ENCODE measurements at regions not wholly inside any gene's neighbourhood (a gene's known extent, or its start where the extent isn't known, plus 50 kb on each side); places are given as distances from the start of the nearest gene placed in this dataset.
"Not testable (repeated sequence)": the region's sequence is repeated elsewhere in the genome, so short reads cannot be mapped to it uniquely, and the experiment has no call there.

DNA sequence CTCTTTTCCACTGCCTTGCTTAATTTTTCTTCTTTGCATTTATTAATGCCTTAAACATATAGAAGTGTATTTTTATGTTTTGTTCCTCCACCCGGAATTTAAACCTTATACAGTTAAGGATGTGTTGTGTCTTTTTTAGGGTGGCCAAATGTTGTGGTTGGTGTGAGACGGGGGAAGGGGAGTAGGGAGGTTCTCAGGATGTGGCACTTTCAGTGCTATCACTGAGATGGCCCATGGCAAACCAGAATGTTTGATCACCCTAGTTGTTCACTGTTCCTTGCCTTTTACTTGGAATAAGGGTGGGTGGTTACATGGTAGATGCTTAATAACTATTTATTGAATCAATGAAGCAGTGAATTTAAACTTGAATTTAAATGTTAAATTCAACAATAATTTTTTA lies 216.0 kb upstream of the SLITRK1 start:
- no peak for FAIRE-seq

DNA sequence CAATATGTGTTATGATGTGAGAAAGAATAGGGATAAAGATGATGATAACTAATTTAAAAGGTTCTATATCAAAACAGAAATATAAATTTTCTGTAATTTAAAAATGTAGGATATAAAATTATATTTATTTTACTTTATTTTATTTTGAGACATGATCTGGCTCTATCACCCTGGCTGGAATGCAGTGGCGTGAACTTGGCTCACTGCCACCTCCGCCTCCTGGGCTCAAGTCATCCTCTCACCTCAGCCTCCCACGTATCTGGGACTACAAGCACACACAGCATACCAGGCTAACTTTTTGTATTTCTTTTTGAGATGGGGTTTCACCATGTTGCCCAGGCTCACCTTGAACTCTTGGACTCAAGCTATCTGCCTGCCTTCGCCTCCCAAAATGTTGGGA lies 214.9 kb upstream of the SLITRK1 start:
- FAIRE-seq: no peak

DNA sequence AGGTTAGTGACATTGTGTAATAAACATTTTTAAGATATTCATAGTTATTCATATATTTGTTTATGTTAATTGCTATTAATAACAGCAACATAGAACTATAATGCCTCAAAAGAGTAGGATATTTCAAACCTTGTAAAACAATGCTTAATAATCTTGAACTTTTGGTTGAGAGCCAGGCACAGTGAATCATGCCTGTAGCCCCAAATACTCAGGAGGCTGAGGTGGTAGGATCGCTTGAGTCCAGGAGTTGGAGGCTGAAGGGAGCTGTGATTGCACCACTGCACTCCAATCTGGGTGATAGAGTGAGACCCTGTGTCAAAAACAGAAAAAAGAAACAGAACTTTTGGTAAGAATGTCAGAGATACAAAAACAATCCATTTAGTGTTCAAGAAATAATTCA lies 213.9 kb upstream of the SLITRK1 start:
- FAIRE-seq: no peak

DNA sequence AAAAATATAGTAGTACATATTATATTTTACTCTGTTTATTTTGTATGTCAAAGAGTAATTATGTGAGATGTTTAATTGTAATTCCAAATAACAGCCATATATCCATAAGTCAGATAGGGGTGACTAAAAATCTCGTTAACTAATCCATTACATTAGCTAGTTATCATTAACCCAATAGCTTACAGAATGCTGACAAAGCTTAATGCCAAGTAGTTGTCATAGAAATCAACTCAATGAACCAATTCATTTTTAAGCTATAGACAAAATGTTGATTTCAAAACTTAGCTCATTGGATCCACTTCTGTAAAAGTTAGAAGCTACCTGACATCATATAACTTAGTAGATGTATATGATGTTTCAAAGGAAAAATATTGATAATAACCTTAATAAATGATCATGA lies 206.7 kb upstream of the SLITRK1 start:
- no peak for FAIRE-seq

DNA sequence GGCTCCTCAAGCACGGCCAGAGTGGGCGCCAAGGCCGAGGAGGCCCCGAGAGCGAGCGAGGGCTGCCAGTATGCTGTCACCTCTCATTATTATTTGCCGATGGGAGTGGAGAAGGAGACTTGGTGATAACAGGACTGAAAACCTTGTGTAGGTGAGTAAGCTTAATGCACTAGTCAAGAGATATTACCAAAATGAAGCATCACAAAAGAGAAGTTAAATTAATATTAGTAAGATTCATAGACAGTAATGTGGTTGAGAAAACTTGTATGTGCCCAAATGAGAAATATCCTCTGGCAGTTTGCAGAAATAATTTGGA lies 204.5 kb upstream of the SLITRK1 start:
- FAIRE-seq: no peak

DNA sequence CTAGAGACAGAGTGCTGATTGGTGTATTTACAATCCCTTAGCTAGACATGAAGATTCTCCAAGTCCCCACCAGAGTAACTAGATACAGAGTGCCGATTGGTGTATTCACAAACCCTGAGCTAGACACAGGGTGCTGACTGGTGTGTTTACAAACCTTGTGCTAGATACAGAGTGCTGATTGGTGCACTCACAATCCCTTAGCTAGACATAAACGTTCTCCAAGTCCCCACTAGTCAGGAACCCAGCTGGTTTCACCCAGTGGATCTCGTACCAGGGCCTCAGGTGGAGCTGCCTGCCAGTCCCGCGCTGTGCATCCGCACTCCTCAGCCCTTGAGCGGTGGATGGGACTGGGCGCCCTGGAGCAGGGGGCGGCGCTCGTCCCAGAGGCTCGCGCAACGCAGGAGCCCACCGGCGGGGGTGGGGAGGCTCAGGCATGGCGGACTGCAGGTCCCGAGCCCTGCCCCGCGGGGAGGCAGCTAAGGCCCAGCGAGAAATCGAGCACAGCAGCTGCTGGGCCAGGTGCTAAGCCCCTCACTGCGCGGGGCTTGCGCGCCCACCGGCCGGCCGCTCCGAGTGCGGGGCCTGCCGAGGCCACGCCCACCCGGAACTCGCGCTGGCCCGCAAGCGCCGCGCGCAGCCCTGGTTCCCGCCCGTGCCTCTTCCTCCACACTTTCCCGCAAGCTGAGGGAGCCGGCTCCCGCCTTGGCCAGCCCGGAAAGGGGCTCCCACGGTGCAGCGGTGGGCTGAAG lies 204.0 kb upstream of the SLITRK1 start:
- not testable (repeated sequence) for FAIRE-seq

DNA sequence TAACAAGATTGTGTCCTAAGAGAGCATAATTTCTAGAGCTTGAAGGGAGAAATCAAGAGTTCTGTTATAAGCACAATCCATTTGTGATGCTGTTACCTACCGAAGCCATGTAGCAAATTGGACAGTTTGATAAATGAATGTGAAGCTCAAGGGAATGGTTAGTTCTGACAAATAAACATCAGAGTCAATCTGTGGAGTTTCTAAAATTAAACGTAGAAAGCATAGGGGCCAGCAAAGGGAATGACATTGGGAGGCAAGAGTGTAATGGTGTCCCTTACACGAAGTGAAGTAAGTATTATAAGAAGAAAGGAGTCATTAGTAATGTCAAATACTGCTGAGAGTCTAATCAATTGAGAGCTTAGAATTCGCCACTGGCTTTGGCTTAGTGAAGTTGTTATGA lies 200.2 kb upstream of the SLITRK1 start:
- FAIRE-seq: no peak

DNA sequence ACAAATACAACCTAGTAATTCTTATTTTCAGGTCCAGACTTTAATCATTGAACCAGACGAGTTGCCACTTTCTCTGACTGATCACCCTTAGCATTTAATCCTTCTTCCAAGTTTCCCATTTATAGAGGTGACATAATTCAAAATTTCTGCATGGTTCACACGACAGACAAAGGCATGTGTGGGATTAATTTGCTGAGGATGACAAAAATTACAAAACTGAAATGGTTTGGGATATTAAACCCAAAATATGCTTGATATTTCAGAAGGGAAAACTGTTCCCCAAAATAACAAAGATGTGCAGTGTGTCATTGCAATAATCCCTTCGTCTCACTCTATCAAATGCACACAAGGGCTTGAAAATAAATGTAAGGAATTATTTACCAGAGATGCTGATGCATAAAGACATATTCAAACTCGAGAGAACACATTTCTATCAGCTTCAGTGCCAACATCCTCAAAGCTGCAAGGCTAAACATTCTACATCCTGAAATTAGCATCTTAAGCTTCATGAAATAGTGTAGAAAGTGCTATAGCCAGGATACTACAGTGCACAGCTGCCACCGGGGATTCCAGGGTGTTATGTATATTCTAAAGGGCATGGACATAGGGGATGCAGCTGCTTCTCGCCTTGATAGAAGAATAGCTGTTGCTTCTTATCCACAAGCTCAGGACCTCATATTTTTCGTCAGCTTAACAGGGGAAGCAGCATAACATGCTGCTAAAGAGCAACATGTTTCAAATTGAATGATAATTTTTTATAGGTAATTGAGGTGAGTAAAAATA lies 198.7 kb upstream of the SLITRK1 start:
- FAIRE-seq: no peak

DNA sequence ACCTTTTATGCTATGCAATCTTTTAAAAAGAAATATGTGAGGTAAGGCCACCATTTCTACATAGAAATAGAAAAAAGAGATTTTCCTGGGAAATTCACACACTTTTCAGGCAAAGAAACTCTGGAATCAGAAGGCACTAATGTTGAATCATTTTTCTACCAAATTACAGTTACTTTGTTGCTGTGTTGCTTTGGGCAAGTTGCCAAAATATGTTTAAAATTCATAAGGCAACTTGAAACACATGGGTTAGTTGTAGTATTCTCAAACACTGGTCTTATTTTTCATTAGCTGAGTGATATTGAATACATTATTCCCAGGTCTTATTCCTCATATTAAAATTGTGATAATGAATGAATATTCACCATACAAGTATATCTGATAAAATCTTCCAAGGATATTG lies 195.0 kb upstream of the SLITRK1 start:
- FAIRE-seq: no peak

DNA sequence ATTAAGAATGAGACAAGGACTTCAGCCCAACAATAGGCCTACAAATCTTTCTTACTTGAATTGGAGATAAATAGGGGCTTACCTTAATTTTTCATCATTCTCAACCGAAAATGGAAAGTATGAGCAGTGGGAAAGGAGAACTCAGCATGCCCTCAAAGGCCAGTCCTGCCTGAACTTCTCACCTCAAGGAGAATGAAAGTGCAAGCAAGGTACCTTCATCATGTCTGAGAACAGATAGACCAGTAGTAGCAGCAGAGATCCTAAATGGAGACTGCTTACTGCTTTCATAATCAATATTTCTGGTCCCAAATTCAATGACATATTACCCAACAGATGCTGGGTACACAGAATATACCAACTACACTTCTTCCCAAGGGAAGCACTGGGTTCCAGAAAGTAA lies 194.0 kb upstream of the SLITRK1 start:
- no peak for FAIRE-seq

DNA sequence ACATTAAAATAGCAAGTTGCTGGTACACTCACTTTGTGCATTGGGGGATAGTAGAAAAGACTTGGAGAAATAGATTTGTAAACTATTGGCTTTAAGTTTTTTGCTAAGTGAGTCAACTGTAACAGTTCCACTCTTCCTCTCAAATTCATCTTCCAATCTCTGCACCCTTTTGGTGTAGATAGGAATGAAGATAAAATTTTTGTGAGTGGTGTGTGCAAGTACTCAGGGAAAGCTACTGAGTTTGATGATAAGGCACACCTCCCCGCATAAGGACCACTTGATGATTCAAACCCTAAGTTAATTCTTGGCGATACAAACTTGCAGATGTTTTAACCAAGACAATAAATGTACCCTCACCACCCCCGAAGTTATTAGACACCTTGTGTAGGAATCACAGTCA lies 168.3 kb upstream of the SLITRK1 start:
- no peak for FAIRE-seq

DNA sequence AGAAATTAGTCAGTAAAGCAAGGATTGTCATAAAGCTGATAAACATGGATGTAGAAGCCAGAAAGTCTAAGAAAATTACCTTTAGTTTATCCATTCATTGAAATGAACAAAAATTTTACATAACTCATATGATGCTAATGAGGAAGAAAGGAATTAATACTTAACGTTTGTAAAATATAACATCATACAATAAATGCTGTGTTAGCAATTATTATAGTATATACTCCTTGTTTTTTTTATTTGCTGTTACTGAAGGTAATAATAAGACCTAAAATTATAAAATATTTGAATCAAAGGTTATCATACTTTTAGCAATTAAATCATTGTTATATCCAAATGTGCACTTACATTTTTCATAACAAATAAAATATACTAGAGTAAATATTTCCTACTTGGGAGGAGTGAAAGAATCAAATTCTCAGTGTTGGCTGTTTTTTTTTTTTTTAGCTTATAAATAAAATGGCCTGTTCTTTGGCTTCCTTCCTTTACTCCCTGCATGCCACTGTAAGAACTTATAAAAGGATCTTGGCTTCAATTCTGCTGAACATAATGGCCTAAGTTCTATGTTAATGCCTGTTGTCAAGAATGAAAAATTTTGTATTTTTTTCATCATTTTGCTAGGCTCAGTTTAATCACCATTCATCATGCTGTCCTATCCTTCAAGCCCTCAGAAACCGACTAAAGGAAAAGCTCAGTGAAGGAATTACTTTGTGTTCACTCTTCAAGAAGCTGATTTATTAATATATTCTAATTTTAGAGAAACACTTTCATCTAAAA lies 167.4 kb upstream of the SLITRK1 start:
- no peak for FAIRE-seq

DNA sequence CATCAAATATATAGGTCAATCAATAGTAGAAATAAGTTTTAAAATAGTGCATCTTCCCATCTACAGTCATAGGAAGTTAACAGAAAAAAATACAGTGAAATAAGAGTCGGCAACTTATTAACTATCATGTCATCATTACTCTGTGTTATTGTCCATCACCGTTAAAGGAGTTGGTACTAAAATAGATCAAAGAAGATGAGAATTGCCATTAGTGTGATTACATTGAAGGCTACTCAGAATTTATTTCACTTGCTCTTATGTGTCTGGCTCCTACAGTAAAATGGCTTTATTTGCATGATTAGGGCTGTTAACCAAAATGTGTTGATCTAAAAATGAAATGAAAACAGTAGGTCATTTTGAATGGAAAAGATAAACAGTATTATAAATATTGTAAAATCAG lies 162.5 kb upstream of the SLITRK1 start:
- FAIRE-seq: no peak

DNA sequence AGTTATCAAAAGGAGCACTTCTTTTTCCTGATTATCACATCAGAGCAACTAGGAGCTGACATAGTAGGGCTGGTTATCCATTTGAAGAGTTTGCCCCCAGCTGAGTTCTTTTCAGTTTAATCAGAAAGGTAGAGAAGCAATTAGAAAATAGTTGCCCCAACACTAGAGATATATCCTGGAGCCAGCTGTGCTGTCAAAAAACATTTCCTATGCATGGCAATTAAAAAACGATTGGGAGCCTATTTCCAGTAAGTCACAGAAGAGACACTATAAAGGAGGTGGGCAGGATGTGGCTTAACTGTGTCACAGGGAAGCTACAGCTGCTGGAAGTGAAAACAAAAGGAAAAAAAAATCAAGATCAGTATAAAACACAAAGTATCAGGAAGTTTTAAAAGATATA lies 155.7 kb upstream of the SLITRK1 start:
- no peak for FAIRE-seq

DNA sequence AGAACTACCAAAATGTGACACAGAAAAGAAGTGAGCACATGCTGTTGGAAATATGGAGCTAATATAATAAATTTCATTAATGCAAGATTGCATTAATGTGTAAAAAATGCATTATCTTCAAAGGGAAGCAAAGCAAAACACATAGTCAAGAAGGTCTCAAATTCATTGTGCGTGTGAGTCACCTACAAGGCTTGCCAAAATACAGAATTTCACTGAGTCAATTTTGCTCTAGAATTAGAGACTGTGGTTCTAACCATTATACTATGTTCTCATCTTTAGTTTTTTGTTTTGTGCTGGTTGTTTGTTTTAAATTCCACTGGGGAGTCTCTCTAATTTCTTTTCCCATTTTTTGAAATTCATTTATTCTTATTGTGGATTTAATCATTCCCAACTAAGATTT lies 149.8 kb upstream of the SLITRK1 start:
- FAIRE-seq: no peak

DNA sequence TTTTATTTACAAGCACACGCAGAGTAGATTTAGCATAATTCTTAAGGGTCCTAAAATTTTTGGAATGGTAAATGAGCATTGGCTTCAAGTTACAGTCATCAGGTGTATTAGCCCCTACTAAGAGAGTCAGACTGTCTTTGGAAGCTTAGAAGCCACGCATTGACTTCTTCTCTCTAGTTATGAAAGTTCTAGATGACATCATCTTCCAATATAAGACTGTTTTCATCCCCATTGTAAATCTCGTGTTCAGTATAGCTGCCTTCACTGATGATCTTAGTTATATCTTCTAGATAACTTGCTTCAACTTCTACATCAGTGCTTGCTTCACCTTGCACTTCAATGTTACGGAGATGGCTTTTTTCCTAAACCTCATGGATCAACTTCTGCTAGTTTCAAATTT lies 148.8 kb upstream of the SLITRK1 start:
- FAIRE-seq: no peak

DNA sequence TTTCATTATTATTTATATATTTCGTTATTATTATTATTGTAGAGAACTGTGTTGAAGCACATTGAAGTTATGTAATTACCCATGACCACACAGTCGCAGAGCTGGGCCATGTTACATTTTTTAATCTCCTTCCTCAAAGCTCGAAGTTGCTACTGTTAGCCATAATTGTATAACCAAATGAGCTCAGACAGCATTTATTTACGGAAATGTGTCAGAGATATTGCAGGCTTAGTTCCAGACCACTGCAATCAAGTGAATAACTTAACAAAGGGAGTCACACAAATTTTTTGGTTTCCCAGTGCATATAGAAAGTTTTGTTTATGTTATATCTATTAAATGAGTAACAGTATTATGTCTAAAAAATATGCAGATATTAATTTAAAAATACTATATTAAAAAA lies 147.1 kb upstream of the SLITRK1 start:
- no peak for FAIRE-seq

DNA sequence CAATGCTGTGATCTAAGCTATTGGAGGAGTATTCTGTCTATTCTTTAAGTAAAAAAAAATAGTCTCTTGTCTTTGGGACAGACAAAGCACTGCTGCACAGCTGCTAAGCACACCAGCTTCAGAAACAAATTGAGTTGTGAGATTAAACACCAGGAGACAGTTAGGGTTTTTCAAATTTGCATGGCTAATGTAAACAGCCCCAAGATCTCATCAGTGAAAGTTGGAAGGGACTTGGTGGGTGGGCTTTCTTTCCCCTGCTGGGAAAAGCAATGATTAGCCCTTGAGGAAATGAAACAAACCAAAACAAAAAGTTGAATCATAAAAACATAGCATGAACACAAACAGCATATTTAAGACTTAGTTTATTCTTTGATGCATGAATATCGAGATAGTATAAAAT lies 143.6 kb upstream of the SLITRK1 start:
- no peak for FAIRE-seq

DNA sequence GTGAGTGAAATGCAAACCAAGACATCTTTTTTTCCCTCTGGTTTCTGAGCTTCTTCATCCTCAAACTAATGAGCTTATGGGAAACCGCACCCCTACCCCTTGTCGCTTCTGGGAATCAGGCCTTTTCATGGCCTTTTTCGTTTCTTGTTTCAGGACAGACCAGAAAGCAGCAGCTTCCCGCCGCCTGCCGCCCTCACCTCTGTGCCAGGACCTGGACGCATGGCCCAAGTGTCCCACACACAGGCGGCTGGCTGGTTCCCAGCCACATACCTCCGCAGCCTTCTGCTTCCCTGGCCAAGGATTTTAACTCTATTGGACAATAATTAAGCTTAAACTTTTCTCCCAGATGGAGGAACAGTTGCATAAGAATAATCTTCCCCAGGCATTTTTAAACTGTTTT lies 114.1 kb upstream of the SLITRK1 start:
- FAIRE-seq: no peak

DNA sequence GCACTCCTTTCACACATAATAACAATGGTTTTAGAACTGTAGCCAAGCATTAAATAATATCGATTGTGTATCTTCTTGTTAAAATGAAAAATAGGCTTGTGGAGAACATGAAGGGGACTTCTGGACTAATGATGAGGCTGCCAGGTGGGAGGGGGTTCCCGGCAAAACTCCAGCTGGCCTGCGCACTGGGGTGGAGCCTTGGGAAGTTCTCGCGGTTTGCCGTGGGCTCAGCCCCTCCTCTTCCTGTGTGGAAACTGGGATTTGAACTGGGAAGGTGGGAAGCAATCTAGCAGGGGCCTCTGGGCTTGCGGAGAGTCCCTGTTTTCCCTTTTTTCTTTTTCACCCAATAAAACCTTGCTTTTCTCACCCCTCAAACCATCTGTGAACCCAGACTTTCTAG lies 113.7 kb upstream of the SLITRK1 start:
- FAIRE-seq: no peak

DNA sequence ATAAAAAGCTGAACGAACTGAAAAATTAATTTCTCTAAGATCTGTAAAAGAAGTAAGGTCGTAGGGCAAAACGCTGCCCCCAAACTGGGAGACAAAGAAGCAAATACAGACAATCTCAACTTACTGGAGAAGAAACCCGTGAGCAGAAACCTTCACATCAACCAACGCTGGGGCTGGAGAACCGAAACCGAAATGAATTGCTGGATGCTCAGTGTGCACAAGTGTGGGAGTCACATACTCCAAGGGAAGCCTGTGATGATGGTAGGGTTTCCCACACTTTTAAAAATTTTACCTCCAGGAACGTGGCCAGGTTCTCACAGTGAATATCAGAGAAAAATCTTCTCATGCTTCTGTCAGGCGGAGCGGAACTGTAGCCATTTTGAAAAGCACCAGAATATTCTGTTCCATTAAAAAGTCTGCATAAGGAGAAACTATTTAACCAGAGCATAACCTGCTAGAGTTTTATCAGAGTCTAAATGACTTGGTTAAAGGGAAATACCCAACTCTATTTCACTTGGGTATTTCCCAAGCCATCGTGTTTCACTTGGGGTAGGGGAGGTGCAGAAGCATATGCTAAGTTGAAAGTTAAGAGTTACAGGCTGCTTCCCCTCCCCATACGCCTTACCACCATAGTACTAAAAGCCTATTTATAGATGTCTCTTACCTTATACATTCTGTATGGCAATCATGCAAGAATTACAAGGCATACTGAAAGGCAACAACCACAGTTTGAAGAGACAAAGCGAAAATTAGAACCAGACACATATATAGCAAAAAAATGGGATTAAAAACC lies 110.5 kb upstream of the SLITRK1 start:
- no peak for FAIRE-seq

DNA sequence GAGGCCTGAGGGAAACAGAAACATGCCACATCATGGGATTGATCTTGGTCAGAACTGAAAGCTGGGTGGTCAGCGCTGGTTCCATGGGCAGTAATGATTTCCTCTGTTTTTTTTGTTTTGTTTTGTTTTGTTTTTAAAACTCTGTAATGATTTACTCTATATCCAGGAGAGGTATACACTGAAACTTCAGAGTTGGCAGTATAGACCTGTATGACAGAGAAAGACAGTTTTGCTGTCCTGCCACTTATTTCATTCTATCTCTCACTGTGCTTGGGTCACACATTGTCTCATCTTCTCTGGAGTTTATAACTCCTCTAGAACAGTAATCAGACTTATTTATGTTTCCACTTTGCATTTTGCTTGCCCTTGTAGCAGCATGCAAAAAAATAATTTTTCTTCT lies 105.1 kb upstream of the SLITRK1 start:
- no peak for FAIRE-seq

DNA sequence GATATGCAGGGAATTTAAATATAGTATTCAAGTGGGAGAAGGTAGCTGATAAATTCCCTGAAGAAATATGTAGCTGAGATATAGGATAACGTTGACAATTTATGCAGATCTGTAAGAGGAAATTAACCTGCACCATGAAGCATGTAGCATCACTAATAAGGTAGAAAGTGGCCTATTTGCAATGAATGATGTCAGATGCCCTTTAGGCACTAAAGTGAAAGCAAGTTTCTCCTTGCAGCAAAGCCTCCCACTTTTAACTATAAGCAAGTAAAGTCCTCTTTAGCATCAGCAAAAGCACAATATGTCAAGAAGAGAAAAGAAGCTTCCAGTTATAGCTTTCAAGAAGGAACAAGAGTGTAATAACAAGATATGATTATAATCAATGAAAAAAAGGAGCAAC lies 102.5 kb upstream of the SLITRK1 start:
- no peak for FAIRE-seq
